ENCODE measurements at regions not wholly inside any gene's neighbourhood (a gene's known extent, or its start where the extent isn't known, plus 50 kb on each side); places are given as distances from the start of the nearest gene placed in this dataset.

DNA sequence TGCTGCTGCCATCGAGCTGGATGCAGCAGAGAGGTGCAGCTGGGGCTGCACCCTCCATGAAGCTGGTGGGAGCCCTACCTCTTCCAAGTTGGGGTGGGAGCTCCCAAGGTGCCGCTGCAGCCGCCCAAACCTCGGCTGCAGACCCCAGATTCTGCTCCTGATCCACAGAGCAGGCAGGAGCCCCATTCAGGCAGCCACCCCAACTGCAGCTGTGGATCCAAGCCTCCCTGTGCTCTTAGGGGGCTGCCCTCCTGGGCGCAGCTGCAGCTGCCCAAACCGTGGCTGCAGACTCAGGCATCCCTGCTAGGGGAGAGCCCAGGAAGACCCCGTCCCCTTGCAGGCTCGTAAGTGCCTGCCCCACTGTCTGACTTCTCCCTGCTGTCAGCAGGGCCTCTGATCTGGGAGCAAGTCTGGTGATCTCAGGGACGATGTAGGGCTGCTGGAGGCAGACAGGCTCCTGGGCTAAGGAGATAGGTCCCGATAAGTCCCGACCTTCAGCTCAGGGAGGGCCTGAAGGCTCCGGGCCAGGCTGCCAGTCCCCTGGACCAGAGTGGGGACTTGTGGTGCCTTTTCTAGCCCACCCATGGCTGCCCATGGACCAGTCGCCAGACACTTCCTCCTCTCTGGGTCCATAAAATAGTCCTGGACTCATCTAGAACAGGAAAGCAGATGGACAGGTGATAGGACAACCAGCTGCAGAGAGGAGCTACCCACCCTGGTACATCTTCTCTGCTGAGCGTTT is 767.1 kb upstream of the CDH7 start:
- Histone ChIP-seq H4K20me1 (ENCODE audit: low read depth, low read length) (no peaks in the 10 kb centered on the region), H3K79me2 (ENCODE audit: insufficient read depth, low read length) (no peaks in the 10 kb centered on the region), H3K9me3 (ENCODE audit: insufficient read depth, low read length) (no peaks in the 10 kb centered on the region), H3K27ac (ENCODE audit: low read depth, low read length) (no peak overlapping the region), H3K4me3 (ENCODE audit: insufficient read depth, low read length, poor library complexity, severe bottlenecking) (no peak overlapping the region), H2AFZ (ENCODE audit: low read depth, low read length, severe bottlenecking) (no peak overlapping the region), H3K9ac (ENCODE audit: low read length) (no peak overlapping the region), H3K27me3 (ENCODE audit: low read length) (no peaks in the 10 kb centered on the region), H3K9me2 (replicated peaks; ENCODE audit: insufficient read depth, low read length) (no peaks in the 10 kb centered on the region), H3K36me3 (ENCODE audit: low read length) (no peaks in the 10 kb centered on the region), H3K4me2 (ENCODE audit: low read depth, low read length, poor library complexity, severe bottlenecking) (no peak overlapping the region), H3F3A (ENCODE audit: insufficient read depth) (no peaks in the 10 kb centered on the region)
- TF ChIP-seq, protein P1, sequence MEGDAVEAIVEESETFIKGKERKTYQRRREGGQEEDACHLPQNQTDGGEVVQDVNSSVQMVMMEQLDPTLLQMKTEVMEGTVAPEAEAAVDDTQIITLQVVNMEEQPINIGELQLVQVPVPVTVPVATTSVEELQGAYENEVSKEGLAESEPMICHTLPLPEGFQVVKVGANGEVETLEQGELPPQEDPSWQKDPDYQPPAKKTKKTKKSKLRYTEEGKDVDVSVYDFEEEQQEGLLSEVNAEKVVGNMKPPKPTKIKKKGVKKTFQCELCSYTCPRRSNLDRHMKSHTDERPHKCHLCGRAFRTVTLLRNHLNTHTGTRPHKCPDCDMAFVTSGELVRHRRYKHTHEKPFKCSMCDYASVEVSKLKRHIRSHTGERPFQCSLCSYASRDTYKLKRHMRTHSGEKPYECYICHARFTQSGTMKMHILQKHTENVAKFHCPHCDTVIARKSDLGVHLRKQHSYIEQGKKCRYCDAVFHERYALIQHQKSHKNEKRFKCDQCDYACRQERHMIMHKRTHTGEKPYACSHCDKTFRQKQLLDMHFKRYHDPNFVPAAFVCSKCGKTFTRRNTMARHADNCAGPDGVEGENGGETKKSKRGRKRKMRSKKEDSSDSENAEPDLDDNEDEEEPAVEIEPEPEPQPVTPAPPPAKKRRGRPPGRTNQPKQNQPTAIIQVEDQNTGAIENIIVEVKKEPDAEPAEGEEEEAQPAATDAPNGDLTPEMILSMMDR (IDR thresholded peaks at IDR 0.05; ENCODE audit: insufficient read depth, low read length, poor library complexity, severe bottlenecking), result no peak
- no peak for TF ChIP-seq EZH2phosphoT487 (conservative IDR thresholded peaks at IDR 0.05; ENCODE audit: low read length)

DNA sequence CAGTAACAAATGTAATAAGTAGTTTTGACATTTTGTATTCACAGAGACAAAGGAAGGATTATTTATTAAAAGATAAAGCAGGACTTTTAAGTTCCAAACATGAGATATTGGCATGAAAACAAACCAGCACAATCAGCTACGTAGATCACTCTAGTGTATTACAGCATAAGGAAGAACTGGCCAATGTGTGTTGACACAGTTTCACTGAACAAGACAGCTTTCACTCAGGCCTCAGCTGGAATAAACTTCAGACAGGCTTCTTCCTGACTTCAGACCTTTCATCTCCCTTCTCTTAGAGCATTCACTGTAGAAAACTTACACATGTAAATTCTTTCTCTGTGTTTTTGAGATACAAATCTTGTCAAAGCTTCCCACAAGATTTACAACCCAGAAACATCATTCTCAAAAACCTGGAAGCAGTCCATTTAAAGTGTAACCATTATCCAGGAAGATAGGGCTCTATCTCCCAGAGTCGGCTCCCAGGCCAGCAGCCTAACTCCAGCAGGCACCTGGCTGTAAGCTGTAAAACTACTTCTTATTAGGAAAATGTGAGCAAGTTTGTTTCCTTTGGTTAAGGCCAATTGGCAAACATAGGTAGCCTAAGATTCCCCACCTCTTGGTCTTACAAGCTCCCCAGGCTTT is 768.3 kb upstream of the CDH7 start:
- H3K27ac ChIP-seq (ENCODE audit: low read depth, low read length), result no peak overlapping the region
- H3K79me2 ChIP-seq (ENCODE audit: insufficient read depth, low read length), result no peaks in the 10 kb centered on the region
- H3K9ac ChIP-seq (ENCODE audit: low read length), result no peak overlapping the region
- no peaks in the 10 kb centered on the region for H3K36me3 ChIP-seq (ENCODE audit: low read length)
- no peaks in the 10 kb centered on the region for H4K20me1 ChIP-seq (ENCODE audit: low read depth, low read length)
- no peak overlapping the region for H2AFZ ChIP-seq (ENCODE audit: low read depth, low read length, severe bottlenecking)
- no peaks in the 10 kb centered on the region for H3K27me3 ChIP-seq (ENCODE audit: low read length)
- H3K4me2 ChIP-seq (ENCODE audit: low read depth, low read length, poor library complexity, severe bottlenecking), result no peak overlapping the region
- no peak for TF ChIP-seq EZH2phosphoT487 (conservative IDR thresholded peaks at IDR 0.05; ENCODE audit: low read length)
- TF ChIP-seq, protein P1 (IDR thresholded peaks at IDR 0.05; ENCODE audit: insufficient read depth, low read length, poor library complexity, severe bottlenecking), result no peak
- H3F3A ChIP-seq (ENCODE audit: insufficient read depth), result no peaks in the 10 kb centered on the region
- no peaks in the 10 kb centered on the region for H3K9me3 ChIP-seq (ENCODE audit: insufficient read depth, low read length)
- H3K9me2 ChIP-seq (replicated peaks; ENCODE audit: insufficient read depth, low read length), result no peaks in the 10 kb centered on the region
- H3K4me3 ChIP-seq (ENCODE audit: insufficient read depth, low read length, poor library complexity, severe bottlenecking), result no peak overlapping the region

DNA sequence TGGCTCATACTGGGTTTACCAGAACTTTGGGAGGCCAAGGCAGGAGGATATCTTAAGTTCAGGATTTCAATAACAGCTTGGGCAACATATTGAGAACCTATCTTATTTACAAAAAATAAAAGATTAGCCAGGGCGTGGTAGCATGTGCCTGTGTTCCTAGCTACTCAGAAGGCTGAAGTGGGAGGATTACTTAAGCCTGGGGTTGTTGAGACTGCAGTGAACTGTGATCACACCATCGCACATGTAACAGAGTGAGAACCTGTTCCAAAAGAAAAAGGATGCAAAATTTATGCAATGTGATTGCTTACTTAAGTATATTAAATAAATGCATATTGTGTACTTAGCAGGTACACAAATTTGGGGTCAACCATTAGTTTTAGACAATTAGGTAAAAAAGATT is 768.9 kb upstream of the CDH7 start:
- Histone ChIP-seq H3K27me3 (ENCODE audit: low read length) (no peaks in the 10 kb centered on the region), H3K9ac (ENCODE audit: low read length) (no peak overlapping the region), H3F3A (ENCODE audit: insufficient read depth) (no peaks in the 10 kb centered on the region), H3K79me2 (ENCODE audit: insufficient read depth, low read length) (no peaks in the 10 kb centered on the region), H4K20me1 (ENCODE audit: low read depth, low read length) (no peaks in the 10 kb centered on the region), H3K27ac (ENCODE audit: low read depth, low read length) (no peak overlapping the region), H2AFZ (ENCODE audit: low read depth, low read length, severe bottlenecking) (no peak overlapping the region), H3K4me3 (ENCODE audit: insufficient read depth, low read length, poor library complexity, severe bottlenecking) (no peak overlapping the region), H3K36me3 (ENCODE audit: low read length) (no peaks in the 10 kb centered on the region), H3K9me2 (replicated peaks; ENCODE audit: insufficient read depth, low read length) (no peaks in the 10 kb centered on the region), H3K9me3 (ENCODE audit: insufficient read depth, low read length) (no peaks in the 10 kb centered on the region), H3K4me2 (ENCODE audit: low read depth, low read length, poor library complexity, severe bottlenecking) (no peak overlapping the region)
- TF ChIP-seq, protein P1 (IDR thresholded peaks at IDR 0.05; ENCODE audit: insufficient read depth, low read length, poor library complexity, severe bottlenecking), result no peak
- TF ChIP-seq EZH2phosphoT487 (conservative IDR thresholded peaks at IDR 0.05; ENCODE audit: low read length), result no peak

All from SU-DHL-6 (cell line).